22Rv1 (cell line): ENCODE measurements at regions not wholly inside any gene's neighbourhood (a gene's known extent, or its start where the extent isn't known, plus 50 kb on each side); places are given as distances from the start of the nearest gene placed in this dataset.

ENCODE experiments used
- ZFX ChIP-seq: fragments of 450-650 bp; IDR thresholded peaks from 2 replicates; pipeline ENCODE4 v1.6.1; 2017; ENCODE audit warnings: antibody characterized with exemption, borderline replicate concordance
- TF ChIP-seq, protein P1 (sequence below): fragments of 450-650 bp; IDR thresholded peaks from 2 replicates; pipeline ENCODE4 v1.5.1; 2017; ENCODE audit warnings: mild to moderate bottlenecking

DNA sequence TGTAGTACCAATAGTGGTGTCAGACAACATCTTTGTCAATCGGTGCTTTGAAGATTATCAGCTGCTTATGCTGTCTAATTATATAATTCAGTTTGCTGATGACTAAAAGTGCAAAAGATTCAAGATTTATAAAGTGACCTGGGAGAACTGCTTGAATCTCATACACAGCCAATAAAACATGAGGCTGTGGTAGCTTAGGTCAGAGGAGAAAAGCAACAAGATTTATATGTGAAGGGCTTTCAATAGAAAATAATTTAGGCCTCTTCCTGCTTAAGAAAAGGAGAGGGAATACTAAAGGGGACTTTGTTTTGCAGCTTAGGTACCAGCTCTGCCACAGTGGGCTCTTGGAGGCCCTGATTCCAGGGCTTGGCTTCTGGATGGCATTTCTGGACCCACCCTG lies 111.0 kb upstream of the MAD2L1 start:
- TF ChIP-seq, protein P1, sequence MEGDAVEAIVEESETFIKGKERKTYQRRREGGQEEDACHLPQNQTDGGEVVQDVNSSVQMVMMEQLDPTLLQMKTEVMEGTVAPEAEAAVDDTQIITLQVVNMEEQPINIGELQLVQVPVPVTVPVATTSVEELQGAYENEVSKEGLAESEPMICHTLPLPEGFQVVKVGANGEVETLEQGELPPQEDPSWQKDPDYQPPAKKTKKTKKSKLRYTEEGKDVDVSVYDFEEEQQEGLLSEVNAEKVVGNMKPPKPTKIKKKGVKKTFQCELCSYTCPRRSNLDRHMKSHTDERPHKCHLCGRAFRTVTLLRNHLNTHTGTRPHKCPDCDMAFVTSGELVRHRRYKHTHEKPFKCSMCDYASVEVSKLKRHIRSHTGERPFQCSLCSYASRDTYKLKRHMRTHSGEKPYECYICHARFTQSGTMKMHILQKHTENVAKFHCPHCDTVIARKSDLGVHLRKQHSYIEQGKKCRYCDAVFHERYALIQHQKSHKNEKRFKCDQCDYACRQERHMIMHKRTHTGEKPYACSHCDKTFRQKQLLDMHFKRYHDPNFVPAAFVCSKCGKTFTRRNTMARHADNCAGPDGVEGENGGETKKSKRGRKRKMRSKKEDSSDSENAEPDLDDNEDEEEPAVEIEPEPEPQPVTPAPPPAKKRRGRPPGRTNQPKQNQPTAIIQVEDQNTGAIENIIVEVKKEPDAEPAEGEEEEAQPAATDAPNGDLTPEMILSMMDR, result no peak
- no peak for TF ChIP-seq ZFX
